ENCODE measurements at regions not wholly inside any gene's neighbourhood (a gene's known extent, or its start where the extent isn't known, plus 50 kb on each side); places are given as distances from the start of the nearest gene placed in this dataset.

DNA sequence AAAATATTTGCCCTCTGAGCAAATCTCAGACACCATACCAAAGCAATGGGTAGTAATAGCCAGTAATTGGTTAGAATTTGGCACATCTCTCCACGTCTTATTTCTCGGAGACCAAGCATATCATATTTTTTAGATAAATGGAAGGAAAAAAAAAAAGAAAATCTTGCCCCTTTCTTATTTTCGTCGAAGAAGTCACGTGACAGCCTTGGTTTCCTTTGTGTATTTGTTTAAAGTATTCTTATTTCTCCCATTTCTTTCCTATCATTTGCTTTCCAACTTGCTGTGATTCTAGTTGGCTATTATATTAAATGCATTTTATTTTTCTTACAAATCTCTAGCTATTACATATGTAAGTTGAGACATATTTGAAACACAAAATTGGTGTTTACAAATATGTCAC lies 2155.9 kb downstream of the PCDH9 start:
- no peak overlapping the region for H3K4me2 ChIP-seq (ENCODE audit: low read length)
- no peak overlapping the region for H3K27ac ChIP-seq (ENCODE audit: low read depth, low read length)
- POLR2A ChIA-PET = no interaction called here
- BruUV-seq (replicated peaks) = no TSS peak
- H3K79me2 ChIP-seq (ENCODE audit: insufficient read depth, low read length) = no peaks in the 10 kb centered on the region
- no peak overlapping the region for H2AFZ ChIP-seq (ENCODE audit: low read depth, low read length, poor library complexity, severe bottlenecking)
- H3K9me3 ChIP-seq (ENCODE audit: control insufficient read depth in 1 of 2, insufficient read depth in 1 of 2, low read depth in 1 of 2, low read length in 2 of 2) = no peaks in the 10 kb centered on the region
- H3K4me3 ChIP-seq (replicated peaks in 1 of 2; ENCODE audit: low read depth in 1 of 2, low read length in 2 of 2) = no peak overlapping the region
- H3K27me3 ChIP-seq (ENCODE audit: insufficient read depth, low read length) = no peaks in the 10 kb centered on the region
- RAD21 ChIA-PET (ENCODE audit: low non-redundant PET in 1 of 2, low total read pairs in 2 of 2, uncharacterized antibody in 2 of 2, unreplicated experiment in 2 of 2) = no interaction called here
- TF ChIP-seq ELF1 (IDR thresholded peaks at IDR 0.05; ENCODE audit: borderline replicate concordance, low read depth) (no peak), ZFX (IDR thresholded peaks at IDR 0.05) (no peak), YY1 (IDR thresholded peaks at IDR 0.05; ENCODE audit: extremely low read depth, insufficient replicate concordance, low read depth, low read length) (no peak), TCF7L2 (IDR thresholded peaks at IDR 0.05; ENCODE audit: borderline replicate concordance, extremely low read depth, insufficient read depth, insufficient read length) (no peak), CBX3 (IDR thresholded peaks at IDR 0.05; ENCODE audit: low read depth) (no peak), EGR1 (IDR thresholded peaks at IDR 0.05; ENCODE audit: low read depth) (no peak), EZH2 (IDR thresholded peaks at IDR 0.05) (no peak), POLR2AphosphoS5 (IDR thresholded peaks at IDR 0.05; ENCODE audit: low read depth, low read length) (no peak), FOSL1 (IDR thresholded peaks at IDR 0.05; ENCODE audit: low read depth) (no peak), SIN3A (IDR thresholded peaks at IDR 0.05; ENCODE audit: low read depth) (no peak), SP1 (IDR thresholded peaks at IDR 0.05; ENCODE audit: low read depth) (no peak), EZH2phosphoT487 (IDR thresholded peaks at IDR 0.05; ENCODE audit: borderline replicate concordance) (no peak), RAD21 (IDR thresholded peaks at IDR 0.05; ENCODE audit: low read depth) (no peak), ZNF274 (IDR thresholded peaks at IDR 0.05; ENCODE audit: low read depth, low read length) (no peak)
- TF ChIP-seq, protein P1, sequence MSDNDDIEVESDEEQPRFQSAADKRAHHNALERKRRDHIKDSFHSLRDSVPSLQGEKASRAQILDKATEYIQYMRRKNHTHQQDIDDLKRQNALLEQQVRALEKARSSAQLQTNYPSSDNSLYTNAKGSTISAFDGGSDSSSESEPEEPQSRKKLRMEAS (IDR thresholded peaks at IDR 0.05) = no peak
- TF ChIP-seq, protein P2, sequence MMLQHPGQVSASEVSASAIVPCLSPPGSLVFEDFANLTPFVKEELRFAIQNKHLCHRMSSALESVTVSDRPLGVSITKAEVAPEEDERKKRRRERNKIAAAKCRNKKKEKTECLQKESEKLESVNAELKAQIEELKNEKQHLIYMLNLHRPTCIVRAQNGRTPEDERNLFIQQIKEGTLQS (IDR thresholded peaks at IDR 0.05) = no peak
- TF ChIP-seq, protein P3, sequence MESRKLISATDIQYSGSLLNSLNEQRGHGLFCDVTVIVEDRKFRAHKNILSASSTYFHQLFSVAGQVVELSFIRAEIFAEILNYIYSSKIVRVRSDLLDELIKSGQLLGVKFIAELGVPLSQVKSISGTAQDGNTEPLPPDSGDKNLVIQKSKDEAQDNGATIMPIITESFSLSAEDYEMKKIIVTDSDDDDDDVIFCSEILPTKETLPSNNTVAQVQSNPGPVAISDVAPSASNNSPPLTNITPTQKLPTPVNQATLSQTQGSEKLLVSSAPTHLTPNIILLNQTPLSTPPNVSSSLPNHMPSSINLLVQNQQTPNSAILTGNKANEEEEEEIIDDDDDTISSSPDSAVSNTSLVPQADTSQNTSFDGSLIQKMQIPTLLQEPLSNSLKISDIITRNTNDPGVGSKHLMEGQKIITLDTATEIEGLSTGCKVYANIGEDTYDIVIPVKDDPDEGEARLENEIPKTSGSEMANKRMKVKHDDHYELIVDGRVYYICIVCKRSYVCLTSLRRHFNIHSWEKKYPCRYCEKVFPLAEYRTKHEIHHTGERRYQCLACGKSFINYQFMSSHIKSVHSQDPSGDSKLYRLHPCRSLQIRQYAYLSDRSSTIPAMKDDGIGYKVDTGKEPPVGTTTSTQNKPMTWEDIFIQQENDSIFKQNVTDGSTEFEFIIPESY (IDR thresholded peaks at IDR 0.05; ENCODE audit: extremely low read depth, insufficient replicate concordance, low read length) = no peak
- ATAC-seq (no peak), DNase-seq (ENCODE audit: low read depth, low spot score) (no peak)
- H3K9me2 ChIP-seq (ENCODE audit: insufficient read depth) = no peaks in the 10 kb centered on the region
- no peaks in the 10 kb centered on the region for H3K36me3 ChIP-seq (ENCODE audit: control insufficient read depth in 1 of 2, insufficient read depth in 2 of 2, low read length in 2 of 2)
- H4K20me1 ChIP-seq (ENCODE audit: insufficient read depth) = no peaks in the 10 kb centered on the region
- no peaks in the 10 kb centered on the region for H3K4me1 ChIP-seq (ENCODE audit: control insufficient read depth in 1 of 2, insufficient read depth in 2 of 2, low read length in 2 of 2)
- CTCF ChIA-PET = no interaction called here
- intact Hi-C loops (cut with micrococcal nuclease) = no loop called here
- H3K9ac ChIP-seq (ENCODE audit: low read length) = no peak overlapping the region

Data from HCT116 (cell line).